Activated CD4-positive, alpha-beta T cell treated with anti-CD3 and anti-CD28 coated beads for 48 hours (primary cell): ENCODE measurements at regions not wholly inside any gene's neighbourhood (a gene's known extent, or its start where the extent isn't known, plus 50 kb on each side); places are given as distances from the start of the nearest gene placed in this dataset.

Experiments
- DNase-seq: peaks from one replicate; pipeline ENCODE4 v3.0.0-alpha.2; 2020

DNA sequence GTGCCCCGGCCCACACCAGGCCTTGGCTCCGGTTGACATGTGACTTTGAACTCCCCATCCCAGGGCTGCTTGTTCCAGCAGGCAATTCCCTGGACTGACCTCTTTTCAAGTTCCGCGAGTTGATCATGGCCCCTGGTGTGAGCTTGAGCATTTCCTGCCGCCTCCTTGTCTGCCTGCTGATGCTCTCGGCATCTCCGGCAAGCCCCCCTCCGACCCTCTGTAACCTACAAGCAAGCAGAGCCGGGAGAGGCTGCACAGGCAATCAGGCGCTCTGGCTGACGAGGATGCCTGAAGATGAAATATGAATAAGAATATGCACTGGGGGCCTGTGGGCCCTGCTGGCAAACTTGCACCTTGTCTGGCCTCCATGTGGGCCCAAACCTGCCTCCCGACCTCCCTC lies 304.9 kb upstream of the MKI67 start:
- no peak for DNase-seq

DNA sequence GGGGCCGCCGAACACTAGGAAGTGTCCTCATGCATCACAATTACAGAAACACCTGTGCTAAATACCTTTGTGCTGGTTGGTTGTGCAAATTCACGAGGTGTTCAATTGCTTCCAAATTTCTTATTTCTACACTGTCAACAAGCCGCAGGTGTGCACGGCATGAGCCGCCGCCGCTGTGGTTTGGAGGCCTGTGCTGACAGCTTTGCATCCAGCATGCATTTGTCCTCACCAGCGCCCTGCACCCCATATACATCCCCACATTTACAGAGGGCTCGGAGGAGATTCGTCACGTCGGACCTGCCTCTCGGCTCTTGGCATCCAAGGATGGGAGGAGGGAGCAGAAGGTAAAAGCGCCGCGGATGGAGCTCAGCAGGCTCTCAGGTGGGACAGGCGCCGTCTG lies 305.3 kb upstream of the MKI67 start:
- no peak for DNase-seq

DNA sequence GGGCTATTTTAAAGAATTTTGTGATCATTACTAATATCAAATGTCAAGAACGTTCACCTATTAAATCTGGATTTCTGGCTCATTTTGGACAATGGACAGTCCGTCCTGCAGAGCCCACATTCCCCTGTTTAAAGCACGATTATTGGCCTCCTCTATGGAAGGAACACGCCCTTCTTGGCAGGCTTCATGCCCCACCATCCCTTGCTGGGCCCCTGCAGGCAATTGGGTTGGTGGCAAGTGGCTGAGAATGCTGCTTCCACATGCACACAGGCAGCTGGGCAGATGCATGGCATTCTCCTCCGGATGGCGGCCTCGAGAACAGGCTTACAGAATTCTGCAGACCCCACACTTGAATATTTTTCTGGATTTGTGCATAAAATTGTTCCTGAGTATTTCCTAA lies 305.8 kb upstream of the MKI67 start:
- no peak for DNase-seq

DNA sequence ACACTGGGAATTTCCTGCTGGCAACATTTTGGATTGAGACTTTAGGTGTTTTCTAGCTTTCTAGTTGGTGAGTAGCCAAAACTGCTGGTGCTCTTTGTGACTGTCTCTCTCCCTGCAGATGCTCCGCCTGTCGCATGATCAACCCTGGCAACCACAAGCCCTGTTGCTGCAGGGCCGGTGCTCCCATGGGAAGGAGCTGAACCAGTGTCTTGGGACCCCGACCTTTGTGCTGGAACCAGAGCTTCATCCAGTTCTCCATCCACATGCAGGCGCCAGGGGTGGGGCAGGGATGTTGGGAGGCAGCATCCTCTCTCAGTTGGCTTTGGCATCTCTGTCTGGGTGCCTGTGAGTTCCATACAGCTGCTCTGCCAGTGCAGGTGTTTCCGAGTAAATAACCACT lies 306.2 kb upstream of the MKI67 start:
- DNase-seq, result no peak

DNA sequence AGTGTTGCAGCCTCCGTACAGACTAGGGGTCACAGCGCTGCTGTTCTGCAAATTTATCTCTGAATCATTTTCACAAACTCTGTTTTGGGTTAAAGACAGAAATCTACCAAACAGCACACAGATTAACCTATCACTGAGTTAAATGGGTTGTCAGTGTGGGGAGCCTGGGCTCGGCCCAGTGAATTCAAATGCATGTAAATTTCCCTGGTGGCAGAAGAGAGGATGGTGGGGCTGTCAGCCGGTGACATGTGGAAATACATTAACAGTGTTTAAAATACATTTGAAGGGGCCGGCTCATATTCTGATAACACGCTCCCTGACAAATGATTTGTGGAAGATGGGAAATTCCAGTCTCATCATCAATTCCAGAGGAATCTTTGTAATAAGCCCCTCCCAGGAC lies 309.6 kb upstream of the MKI67 start:
- no peak for DNase-seq

DNA sequence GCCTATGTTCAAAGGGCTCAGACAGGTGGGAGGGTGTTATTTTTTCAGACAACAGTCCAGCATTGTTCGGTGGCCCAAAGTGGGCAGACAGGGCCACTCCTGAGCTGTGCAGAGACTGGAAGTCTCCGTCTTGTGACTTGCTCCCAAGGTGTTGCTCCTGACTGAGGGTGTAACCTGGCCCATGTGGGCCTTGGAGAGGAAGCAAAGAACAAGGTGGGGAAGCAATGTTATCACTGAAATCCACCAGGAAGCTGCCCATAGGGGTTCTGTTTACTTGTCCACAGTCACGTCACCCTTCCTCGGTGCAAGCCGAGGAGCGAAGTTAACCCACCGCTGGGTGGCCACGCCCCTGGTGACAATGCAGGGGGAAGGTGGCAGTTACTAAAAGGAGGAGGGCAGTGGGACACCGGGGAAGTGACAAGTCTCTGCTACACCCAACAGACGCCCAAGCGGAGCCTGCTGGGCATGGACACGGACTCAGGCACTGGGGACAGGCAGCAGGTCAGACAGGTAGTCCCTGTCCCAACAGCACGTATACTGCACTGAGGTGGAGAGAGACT lies 311.6 kb upstream of the MKI67 start:
- DNase-seq, result no peak

DNA sequence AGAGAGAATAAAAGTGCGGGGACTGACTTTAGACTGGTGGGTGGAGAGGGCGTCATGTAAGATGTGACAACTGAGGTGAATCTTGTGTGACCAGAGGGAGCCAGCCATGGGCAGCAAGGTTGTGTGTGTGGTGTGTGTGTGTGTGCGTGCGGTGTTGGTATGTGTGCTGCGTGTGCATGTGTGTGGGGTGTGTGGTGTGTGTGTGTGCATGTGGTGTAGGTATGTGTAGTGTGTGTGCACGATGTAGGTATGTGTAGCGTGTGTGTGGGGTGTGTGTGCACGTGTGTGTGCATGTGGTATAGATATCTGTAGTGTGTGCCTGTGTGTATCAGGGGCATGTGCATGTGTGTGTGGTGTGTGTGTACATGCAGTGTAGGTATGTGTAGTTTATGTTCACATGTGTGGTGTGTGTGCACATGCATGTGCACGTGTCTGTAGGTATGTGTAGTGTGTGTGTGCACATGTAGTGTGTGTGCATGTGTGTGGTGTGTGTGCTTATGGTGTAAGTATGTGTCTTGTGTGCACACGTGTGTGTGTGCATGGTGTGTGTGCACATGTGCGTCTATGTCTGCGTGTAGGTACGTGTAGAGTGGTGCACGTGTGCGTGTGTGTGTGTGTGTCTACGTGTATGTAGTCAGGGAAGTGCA lies 312.3 kb upstream of the MKI67 start:
- no peak for DNase-seq

DNA sequence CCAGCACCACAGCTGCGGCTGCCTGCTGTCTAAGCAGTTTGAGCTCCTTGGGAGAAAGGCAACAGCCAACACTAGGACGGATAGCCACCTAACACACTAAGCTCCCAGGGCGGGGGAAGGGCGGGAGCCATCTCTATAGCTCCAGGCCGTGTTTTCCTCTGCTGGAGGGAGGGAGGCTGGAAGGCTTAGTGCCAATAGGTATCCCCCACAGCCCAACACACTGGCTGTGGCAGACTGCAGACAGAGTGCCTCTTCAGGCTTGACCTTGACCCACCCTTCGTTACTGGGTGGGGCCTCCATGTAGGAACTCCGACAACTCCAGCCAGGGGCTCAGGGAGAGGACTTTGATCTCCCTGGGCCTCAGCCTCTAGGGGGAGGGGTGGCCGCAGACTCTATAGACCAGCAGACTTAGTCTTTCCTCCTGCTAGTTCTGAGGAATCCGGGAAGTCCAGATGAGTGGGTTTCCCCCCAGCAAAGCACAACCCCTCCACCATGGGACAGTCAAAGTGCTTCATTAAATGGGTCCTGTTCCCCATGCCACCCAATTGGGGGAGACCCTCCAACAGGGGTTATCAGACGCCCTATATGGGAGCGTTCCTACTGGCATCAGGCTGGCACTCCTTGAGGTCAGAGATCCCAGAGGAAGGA lies 314.4 kb upstream of the MKI67 start:
- no peak for DNase-seq

DNA sequence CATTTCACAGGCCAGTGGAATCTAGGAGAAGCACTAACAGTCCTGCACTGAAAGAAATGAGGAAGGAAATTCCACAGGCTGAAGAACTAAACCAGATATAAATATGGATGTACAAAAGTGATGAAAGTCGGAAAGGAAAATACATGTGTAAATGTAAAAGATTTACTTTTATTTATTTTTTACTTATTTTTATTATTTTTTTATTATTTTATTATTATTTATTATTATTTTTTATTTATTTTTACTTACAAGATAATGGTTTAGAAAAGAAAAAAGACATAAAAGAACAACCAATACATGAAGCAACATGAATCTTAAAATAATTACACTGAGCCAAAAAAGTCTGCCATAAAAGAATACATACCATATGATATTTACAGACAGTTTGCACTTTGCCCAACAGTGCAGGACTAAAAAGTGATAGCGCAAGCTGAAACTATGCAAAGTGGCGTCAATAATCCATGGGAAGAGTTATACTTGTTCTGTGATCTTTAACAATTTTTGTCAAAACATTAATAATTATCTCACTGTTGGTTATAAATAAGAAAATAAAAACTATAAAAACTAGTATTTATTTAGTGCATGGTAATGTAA lies 317.8 kb upstream of the MKI67 start:
- DNase-seq, result no peak

DNA sequence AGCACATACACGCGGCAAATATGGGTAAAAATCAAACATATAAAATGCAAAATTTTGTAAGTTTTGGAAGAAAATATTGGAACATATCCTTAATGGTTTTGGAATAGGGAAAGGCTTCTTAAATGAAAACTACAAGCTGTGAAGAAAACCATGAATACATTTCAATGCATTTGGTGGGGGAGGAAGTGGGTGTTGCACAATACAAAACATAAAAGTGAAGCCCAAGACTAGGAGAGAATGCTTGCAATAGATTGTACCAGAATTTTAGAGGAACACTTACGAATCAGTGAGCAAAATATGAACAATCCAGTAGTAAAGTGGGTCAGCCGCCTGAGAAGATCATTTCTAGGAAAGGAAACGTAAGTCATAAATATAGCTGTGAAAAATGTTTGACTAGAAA lies 322.6 kb upstream of the MKI67 start:
- no peak for DNase-seq

DNA sequence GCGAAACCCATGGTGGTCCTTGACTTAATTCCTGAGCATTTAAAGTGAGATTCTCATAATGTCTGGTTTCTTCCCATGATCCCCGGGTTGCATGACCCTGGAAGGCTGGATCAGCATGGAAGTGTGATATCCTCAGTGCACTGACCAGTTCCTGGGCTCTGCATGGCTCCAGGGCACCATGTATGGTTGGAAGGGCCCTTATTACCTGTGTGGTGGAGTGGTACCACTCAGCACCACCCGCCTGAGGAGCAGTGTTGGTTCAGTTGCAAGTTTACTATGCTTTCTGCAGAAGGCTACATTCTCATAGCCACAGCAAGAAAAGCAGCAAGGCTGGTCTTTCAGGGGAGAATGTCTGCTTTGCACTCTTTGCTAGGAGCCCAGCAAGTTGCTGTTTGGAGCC lies 325.7 kb upstream of the MKI67 start:
- no peak for DNase-seq

DNA sequence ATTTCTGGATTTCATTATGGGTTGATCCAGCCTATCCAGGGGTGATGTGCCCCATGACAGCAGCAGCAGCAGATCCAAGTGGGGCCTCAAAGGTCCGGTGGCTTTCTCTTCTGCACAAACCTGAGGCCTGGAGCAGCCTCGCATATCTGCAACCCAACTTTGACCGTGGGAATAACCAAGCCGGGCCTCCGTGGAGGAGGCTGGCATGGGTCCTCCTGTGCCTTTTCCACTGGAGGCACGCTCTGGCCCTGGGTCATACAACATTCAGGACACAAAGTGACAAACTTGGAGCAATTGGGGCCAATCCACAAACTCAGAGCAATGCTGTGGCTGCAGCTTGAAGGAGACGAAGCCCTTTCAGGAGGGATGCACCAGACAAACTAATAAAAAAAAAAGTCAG lies 330.0 kb upstream of the MKI67 start:
- no peak for DNase-seq

DNA sequence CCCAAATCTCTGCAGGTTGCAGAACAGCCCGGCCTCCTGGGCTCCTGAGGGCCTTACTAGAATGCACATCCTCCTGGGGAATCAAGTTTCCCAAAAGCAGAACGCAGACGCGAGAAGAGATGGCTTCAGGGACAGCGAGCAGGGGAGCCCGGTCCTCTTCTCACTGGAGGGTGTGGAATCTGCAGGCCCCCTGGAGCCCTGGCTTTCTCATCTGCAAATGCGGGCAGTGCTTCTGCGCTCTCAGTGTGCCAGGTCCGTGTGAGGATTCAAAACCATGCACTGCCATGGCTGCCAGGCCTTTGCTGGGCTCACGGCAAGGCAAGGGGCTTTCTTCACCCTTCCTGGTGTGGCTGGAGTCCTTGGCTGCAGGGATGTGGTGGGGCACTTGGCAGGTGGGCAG lies 330.9 kb upstream of the MKI67 start:
- DNase-seq, result no peak

DNA sequence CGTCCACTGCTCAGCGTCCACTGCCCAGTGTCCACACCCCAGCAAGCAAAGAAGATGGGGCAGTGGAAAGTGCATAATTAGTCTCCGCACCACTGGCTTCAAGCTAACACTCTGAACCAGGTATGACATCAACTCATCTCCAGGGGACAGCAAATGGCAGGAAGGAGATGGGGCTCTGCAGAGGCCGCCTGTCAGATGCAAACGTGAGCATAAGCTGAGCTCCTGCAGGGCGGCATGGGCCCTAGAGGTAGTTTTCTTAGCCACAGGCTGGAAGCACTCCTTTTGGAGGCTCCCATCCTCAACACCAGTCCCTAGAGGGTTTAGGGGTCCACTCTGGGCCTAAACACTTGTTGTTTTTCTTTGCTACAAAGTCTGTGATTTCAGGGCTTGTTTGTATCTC lies 335.8 kb upstream of the MKI67 start:
- no peak for DNase-seq

DNA sequence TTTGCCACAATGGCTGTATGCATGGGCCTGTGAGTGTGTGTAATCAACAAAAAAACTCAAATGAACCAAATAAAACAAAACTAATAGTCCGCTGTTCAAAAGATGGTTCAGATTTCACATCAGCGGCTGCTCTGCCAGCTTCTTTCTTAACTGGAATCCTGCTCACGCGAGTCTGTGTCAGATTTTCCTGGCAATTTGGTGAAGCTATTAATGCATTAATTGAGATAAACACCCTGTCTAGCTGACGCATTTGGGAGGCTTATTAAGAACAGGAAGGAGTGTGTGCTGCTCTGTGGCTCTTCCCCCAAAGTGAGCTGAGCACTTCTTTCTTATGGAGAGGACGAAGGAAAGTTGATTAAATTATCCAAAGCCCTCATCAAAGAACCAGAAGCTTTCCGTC lies 336.6 kb upstream of the MKI67 start:
- no peak for DNase-seq

DNA sequence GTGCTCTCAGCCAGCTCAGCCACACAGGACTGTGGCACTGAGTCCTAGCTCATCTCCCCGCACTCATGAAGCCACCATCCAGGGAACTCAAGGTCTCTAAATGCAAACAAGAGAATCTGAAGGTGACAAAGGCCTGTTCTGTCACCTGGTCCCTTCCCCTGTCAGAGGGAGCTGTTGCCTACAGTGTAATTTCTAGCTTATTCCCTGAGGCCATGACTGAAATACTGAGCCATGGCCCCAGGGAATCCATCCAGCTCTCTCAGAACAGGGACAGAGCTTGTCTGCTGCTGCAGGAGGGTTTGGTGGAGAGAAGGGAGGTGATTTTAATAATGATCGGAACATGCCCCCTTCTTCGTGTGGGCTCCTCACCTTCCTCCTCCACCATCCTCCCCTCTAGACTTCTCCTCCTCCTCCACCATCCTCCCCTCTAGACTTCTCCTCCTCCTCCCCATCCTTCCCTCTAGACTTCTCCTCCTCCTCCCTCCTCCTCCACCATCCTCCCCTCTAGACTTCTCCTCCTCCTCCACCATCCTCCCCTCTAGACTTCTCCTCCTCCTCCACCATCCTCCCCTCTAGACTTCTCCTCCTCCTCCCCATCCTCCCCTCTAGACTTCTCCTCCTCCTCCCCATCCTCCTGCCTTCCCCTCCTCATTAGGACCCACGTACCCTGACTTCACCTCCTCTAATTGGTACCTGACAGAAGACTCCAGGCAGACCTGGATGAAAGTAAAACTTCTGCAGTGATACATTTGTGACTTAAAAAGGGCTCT lies 338.0 kb upstream of the MKI67 start:
- DNase-seq, result peak; percentile 22

DNA sequence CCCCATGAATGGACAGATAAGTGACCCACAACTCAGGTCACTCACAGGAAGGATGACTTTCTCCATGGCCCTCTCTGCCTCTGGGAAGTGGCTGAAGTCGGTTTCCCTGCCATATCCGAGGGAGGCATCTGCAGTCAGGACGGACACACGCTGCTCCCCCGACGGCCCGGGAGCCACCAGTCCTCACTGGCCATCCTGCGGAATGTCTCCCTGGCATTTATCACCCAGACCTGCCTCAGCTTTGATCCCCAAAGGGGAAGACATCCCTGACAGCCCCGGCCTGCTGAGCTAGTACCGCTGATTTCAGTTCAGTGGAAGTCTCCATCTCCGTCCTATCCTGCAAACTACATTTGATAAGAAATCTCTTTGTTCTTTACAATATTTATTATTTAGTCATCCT lies 339.5 kb upstream of the MKI67 start:
- no peak for DNase-seq

DNA sequence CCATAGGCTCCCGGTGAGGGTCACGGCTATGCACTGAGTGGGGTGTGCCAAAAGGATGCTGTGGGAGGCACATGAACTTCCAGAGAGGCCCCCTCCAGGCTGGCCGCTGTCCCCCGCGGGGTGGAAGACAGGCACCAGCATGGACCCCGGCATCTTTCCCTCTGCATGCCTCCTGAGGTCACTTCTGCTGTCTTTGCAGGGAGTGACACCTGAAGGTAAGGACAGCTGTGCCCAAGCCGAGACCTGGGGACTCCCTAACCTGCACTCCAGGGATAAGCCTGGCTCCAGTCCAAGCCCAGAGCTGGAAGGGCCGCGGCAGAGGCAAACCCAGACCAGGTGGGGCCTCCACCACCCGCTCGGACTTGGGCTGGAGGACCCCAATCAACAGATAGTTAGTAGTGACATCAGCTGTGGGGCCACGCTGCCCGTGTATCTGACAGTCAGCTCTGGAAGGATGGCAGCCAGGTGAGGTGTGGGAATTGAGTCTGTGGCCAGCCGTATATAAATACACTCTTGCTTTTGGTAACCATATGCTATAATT lies 340.7 kb upstream of the MKI67 start:
- no peak for DNase-seq

DNA sequence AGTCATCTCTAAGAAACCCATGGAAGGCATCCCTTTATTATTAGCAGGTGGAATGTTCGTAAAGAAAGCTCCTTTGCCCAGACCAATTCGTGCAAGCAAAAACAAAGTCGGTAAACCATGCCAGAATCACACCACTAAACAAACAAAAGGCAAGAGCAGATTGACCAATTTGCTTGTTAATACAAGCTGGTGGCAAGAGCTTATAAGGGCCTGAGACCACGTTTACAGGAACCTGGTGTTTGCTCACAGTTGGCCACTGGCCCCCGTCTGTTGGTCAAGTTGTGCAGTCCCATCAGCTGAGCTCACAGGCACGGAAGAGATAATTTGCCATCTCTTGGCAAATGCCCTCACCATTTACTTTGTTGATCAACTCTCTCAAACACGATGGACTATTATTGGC lies 342.2 kb upstream of the MKI67 start:
- no peak for DNase-seq

DNA sequence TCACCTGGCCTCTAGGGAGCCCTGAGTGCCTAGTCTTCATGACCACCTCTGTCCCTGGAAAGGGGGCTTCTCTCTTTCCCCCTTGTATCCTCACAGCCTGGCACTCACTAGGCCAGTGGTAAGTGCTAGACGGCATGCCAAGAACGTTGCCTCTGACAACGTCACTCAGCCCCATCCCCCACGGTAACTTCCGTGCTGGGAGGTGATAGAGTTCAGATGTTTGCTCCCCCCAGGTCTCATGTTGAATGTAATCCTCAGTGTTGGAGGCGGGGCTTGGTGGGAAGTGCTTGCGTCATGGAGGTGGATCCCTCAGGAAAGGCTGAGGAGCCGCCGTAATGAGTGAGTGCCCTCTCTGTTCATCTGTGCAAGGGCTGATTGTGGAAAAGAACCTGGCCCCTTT lies 343.3 kb upstream of the MKI67 start:
- no peak for DNase-seq

DNA sequence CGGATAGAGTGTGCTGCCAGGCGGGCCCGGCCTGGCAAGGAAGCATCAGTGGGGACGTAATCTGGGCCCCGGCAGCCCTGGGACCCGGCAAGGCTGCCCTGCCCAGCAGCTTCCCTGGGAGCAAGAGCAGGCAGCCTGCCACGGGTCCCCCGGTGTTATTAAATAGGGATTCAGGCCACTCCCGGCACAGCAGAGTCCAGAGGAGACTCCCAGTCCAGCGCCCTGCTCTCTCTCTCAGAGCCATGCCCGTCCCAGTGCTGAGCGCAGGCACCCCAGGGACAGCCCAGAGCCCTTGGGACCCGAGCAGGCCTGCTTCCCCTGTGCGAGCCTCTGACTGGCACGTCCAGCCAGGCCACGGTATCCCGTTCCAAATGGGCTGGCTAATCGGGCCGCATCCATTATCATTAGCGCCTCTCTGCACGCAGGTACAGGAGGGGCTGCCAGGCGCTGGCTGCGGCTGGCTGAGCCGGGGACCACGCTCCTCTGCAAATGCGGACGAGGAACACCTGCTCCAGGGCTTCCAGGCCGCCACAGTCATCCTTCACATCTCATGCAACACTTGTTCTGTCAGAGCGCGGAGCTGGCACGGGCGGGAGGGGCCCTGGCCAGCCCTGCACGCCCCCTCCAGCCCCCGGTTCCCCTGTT lies 344.2 kb upstream of the MKI67 start:
- DNase-seq, result no peak

DNA sequence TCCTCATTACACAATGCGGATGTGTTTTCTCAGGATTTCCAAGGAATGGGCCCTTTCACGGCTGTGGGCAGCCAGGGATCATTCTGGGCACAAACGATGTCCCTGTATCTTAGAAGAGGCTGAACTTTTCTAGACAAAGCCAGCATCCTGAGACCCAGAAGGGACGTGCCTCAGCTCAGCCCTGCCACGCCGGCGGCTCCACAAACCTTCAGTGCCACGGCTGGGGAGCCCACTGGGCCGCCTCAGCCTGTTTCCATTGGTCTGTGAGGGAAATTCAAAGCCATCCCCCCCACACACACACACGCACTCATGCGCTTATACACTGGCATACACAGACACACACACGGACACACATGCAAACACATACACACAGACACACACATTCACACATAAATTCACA lies 344.9 kb upstream of the MKI67 start:
- no peak for DNase-seq

DNA sequence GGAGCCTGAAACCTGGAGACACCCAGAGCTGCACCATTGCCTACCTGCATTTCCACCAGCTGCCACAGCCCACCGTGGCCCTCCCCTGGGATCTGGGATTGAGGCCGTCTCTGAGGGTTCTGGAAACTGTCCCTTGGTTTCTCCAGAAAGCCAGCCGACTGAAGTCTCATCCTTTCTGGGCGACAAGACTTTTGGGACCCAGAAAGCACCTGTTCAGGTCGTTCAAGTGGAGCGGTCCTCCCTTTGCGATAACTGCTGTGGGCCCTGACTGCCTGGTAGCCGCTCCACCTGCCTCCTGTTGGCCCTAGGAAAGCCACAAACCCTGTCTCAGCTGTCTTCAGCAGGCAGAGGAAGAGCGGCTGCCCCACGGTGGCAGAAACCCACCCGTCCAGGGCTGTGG lies 346.0 kb upstream of the MKI67 start:
- no peak for DNase-seq
